Esophagus muscularis mucosa (tissue), 4 donors: ENCODE measurements at regions not wholly inside any gene's neighbourhood (a gene's known extent, or its start where the extent isn't known, plus 50 kb on each side); places are given as distances from the start of the nearest gene placed in this dataset.

ENCODE experiments used
- DNase-seq: peaks from one replicate; pipeline ENCODE4 v3.0.0-alpha.2; 2017; ENCODE audit errors: extremely low spot score
- H3K27ac ChIP-seq, 4 donors: fragments of 200-600 bp; sonication (generic); replicated peaks in 1 of 4; 1 replicate in 3 of 4; 2 replicates in 1 of 4; pipeline ENCODE4 v1.5.1; 2016 to 2019; ENCODE audit warnings: mild to moderate bottlenecking in 1 of 4
- H3K27me3 ChIP-seq, 4 donors: fragments of 200-600 bp; sonication (generic); one replicate each; pipeline versions ENCODE4 v1.5.1 to v1.6.0; 2016 to 2019
- H3K36me3 ChIP-seq, 4 donors: fragments of 200-600 bp; sonication (generic); one replicate each; pipeline ENCODE4 v1.5.1; 2016 to 2019
- H3K4me1 ChIP-seq, 4 donors: fragments of 200-600 bp; sonication (generic); one replicate each; pipeline ENCODE4 v1.5.1; 2016 to 2019
- H3K4me3 ChIP-seq, 4 donors: fragments of 200-600 bp; sonication (generic); 1 replicate in 2 of 4; 2 replicates in 2 of 4; pipeline ENCODE4 v1.5.1; 2016 to 2019; ENCODE audit warnings: mild to moderate bottlenecking in 4 of 4, moderate library complexity in 1 of 4
- H3K9me3 ChIP-seq, 4 donors: fragments of 200-600 bp; sonication (generic); 1 replicate in 3 of 4; 2 replicates in 1 of 4; pipeline ENCODE4 v1.5.1; 2016 to 2019
- CTCF ChIP-seq, 3 experiments: fragments of 200-600 bp in 2 of 3; fragments of 450-650 bp in 1 of 3; sonication (generic) in 2 of 3; IDR thresholded peaks; one replicate each; pipeline ENCODE4 v1.5.1; 2017 to 2019; ENCODE audit warnings: antibody characterized with exemption in 3 of 3, mild to moderate bottlenecking in 2 of 3, moderate library complexity in 1 of 3
- EP300 ChIP-seq: sonication (generic); formaldehyde crosslinking; IDR thresholded peaks from one replicate; pipeline ENCODE4 v1.6.1; 2017; ENCODE audit warnings: antibody characterized with exemption
- POLR2A ChIP-seq: fragments of 450-650 bp; IDR thresholded peaks from one replicate; pipeline ENCODE4 v1.6.1; 2017; ENCODE audit warnings: antibody characterized with exemption, moderate library complexity, mild to moderate bottlenecking, low read depth
- POLR2AphosphoS5 ChIP-seq, 2 donors: sonication (generic); formaldehyde crosslinking; IDR thresholded peaks; one replicate each; pipeline ENCODE4 v1.6.1; 2017; ENCODE audit warnings: antibody characterized with exemption in 2 of 2
- WGBS: methylation state at CpG from one replicate; pipeline ENCODE4 v1.1.5; 2018; 5-methylcytosine and 5-hydroxymethylcytosine counted together
- intact Hi-C: fragments of 100-400 bp; cut with DNase I; formaldehyde crosslinking; loops from one replicate; pipeline ENCODE4 v1.15.1; 2023

DNA sequence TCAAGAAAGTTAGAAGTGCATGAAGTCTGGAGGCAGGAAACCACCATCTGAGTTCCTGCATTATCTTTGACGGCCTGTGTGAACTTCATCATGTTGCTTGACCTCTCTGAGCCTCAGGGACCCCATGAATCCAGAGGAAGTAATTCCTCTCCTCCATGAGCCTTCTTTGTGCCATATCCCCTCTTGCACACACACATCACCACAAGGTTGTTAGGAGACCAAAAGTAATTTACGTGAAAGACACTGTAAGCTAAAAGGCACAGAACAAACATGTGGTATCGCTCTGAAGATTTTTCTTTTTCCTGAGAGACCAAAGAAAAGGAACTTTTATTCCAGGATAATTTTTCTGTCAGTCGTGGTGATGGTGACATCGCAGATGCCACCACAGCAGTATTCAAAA is 55.9 kb upstream of the BCL6 start:
- H3K36me3 ChIP-seq: no peaks in the 10 kb centered on the region
- no peak overlapping the region for H3K27ac ChIP-seq
- H3K27me3 ChIP-seq: no peaks in the 10 kb centered on the region
- 93% methylated on average over 5 of the region's 5 CpGs for WGBS
- intact Hi-C loops: no loop called here
- no peak overlapping the region for H3K4me3 ChIP-seq
- no peaks in the 10 kb centered on the region for H3K4me1 ChIP-seq
- no peak for TF ChIP-seq EP300
- TF ChIP-seq POLR2AphosphoS5 (IDR thresholded peaks at IDR 0.05): no peak
- no peak for TF ChIP-seq CTCF (IDR thresholded peaks at IDR 0.05)
- TF ChIP-seq POLR2A: no peak
- no peak for DNase-seq
- no peaks in the 10 kb centered on the region for H3K9me3 ChIP-seq

GRCh38 chr3:187802203-187802927 is 57.1 kb upstream of the BCL6 start:
- H3K27me3 ChIP-seq: no peaks in the 10 kb centered on the region
- no peak for DNase-seq
- no peak overlapping the region for H3K27ac ChIP-seq
- WGBS: 91% methylated on average over 7 of the region's 7 CpGs
- no peaks in the 10 kb centered on the region for H3K4me1 ChIP-seq
- H3K36me3 ChIP-seq: no peaks in the 10 kb centered on the region
- H3K9me3 ChIP-seq: no peaks in the 10 kb centered on the region
- intact Hi-C loops: no loop called here
- TF ChIP-seq CTCF (IDR thresholded peaks at IDR 0.05) (no peak), POLR2AphosphoS5 (IDR thresholded peaks at IDR 0.05) (no peak), POLR2A (no peak), EP300 (no peak)
- no peak overlapping the region for H3K4me3 ChIP-seq

GRCh38 chr3:187802928-187803259 is 57.6 kb upstream of the BCL6 start:
- Histone ChIP-seq H3K36me3 (no peaks in the 10 kb centered on the region), H3K4me3 (no peak overlapping the region)

DNA sequence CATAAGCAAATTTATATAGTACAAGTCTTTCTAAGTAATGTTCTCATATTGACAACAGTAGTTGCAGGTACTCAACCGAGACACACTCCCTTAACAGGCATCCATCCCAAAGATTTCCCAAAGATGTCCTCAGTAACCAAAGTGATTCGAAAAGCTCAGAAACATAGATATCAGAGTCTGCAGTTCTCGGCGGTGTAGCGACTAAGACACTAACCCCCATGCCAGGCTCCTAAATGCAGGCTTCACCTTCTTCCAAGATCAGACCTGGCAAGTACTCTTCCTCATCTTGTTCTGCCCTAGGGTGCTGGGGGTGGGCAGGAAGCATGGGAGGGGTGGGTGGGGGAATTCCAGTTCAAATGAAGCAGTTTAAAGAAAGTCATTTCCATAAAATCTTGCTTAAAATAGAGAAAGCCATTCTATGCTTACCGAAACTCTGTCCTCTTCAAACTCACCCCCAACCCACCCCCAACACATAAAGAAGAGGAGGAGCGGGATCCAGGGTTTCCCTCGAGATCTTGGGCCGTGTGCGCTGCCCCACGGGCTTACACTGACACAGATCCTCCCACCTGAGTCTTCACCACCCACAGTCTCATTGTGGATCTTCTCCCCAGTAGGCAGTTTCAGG is 59.0 kb upstream of the BCL6 start:
- intact Hi-C loops: no loop called here
- no peaks in the 10 kb centered on the region for H3K9me3 ChIP-seq
- WGBS: 96% methylated on average over 11 of the region's 11 CpGs

More at GRCh38 chr3:187802928-187803259, 57.6 kb upstream of the BCL6 start:
- DNase-seq: no peak
- WGBS: 87% methylated on average over 9 of the region's 9 CpGs
- Histone ChIP-seq H3K27me3 (no peaks in the 10 kb centered on the region), H3K4me1 (no peaks in the 10 kb centered on the region), H3K27ac (no peak overlapping the region), H3K9me3 (no peaks in the 10 kb centered on the region)
- intact Hi-C loops: no loop called here
- TF ChIP-seq CTCF (IDR thresholded peaks at IDR 0.05): no peak
- no peak for TF ChIP-seq EP300
- TF ChIP-seq POLR2A: no peak
- TF ChIP-seq POLR2AphosphoS5 (IDR thresholded peaks at IDR 0.05): no peak

DNA sequence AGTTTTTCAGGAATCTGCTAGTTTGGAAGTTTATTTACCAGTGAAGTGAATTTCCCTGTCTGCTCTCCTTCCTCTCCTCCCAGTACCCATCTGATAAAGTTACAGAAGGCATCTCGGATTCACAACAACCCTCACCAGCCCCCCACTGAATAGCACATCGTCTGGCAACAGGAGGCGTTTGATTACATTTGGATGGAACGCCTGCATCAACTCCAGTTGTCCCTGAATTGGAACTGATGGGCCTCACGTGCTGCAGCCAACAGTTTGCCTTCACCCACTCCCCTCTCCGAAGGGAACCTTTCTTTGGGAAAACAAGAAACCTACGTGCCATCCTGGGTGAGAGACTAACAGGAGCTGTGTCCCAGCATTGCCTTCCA is 59.5 kb upstream of the BCL6 start:
- H3K27ac ChIP-seq: no peak overlapping the region
- no peak for DNase-seq
- no peaks in the 10 kb centered on the region for H3K36me3 ChIP-seq
- peaks cover 0 to 15% (median 11%) of the 10 kb centered on the region in 4 donors for H3K4me1 ChIP-seq
- no peaks in the 10 kb centered on the region for H3K9me3 ChIP-seq
- no peaks in the 10 kb centered on the region for H3K27me3 ChIP-seq
- no peak overlapping the region for H3K4me3 ChIP-seq
- TF ChIP-seq CTCF (IDR thresholded peaks at IDR 0.05): no peak
- no peak for TF ChIP-seq POLR2AphosphoS5 (IDR thresholded peaks at IDR 0.05)
- TF ChIP-seq POLR2A: no peak
- TF ChIP-seq EP300: no peak
- intact Hi-C loops: no loop called here
- WGBS: 87% methylated on average over 7 of the region's 7 CpGs

More for the DNA sequence above, 59.0 kb upstream of the BCL6 start:
- Histone ChIP-seq H3K4me3 (no peak overlapping the region), H3K4me1 (peaks cover 0 to 11% (median 8%) of the 10 kb centered on the region in 4 donors), H3K36me3 (no peaks in the 10 kb centered on the region), H3K27ac (no peak overlapping the region), H3K27me3 (no peaks in the 10 kb centered on the region)
- TF ChIP-seq POLR2AphosphoS5 (IDR thresholded peaks at IDR 0.05): no peak
- TF ChIP-seq EP300: no peak
- no peak for TF ChIP-seq POLR2A
- no peak for DNase-seq
